ENCODE measurements at regions not wholly inside any gene's neighbourhood (a gene's known extent, or its start where the extent isn't known, plus 50 kb on each side); places are given as distances from the start of the nearest gene placed in this dataset.

DNA sequence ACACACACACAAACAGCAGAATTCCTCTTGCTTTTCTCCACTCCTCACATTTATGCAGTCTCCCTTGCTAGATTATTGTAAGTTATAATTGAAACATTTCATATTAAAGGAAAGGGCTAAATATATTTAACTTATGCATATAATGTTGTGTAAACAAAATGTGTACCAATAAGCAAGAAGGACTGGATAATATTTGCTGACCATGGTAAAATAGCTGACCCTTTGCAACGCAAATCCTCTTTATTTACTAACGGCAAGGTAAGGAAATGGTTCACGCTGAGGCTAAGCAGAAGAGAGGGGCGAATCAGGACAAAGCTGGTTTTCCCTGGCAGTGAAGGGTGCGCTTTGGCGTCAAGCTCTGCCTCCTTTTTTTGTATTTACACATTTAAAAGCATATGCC is 154.2 kb upstream of the IRX4 start:
- no peak for DNase-seq (ENCODE audit: low spot score)
- in situ Hi-C loops (cut with MboI; ENCODE audit: low pct_unique_long_range_greater_than_20kb, low sequenced_read_pairs, unreplicated experiment), result no loop called here
- TF ChIP-seq CTCF (IDR thresholded peaks at IDR 0.05; ENCODE audit: extremely low read depth, insufficient read depth, missing control alignments), result no peak

DNA sequence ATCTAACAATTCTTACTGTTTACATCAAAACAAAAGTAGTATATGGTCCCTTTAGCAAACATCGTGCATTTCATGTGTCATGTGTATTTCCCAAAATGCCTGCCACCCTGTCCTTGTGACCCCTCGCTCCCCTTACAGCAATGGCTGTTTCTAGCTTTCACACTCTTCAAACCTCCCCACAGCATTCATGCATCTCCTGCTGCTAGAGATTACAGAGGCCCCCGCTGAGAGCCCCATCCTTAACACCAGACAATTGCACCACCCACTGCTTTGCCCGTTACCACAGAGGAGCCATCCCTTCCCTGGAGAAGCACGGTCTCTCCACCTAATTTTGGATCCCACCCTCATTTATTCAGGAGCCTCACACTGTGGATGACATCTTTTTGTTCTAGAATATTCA is 149.7 kb upstream of the IRX4 start:
- no peak for TF ChIP-seq CTCF (IDR thresholded peaks at IDR 0.05; ENCODE audit: extremely low read depth, insufficient read depth, missing control alignments)
- DNase-seq (ENCODE audit: low spot score), result no peak
- in situ Hi-C loops (cut with MboI; ENCODE audit: low pct_unique_long_range_greater_than_20kb, low sequenced_read_pairs, unreplicated experiment), result no loop called here

- DNase-seq (ENCODE audit: low spot score), result no peak
- in situ Hi-C loops (cut with MboI; ENCODE audit: low pct_unique_long_range_greater_than_20kb, low sequenced_read_pairs, unreplicated experiment), result no loop called here
- no peak for TF ChIP-seq CTCF (IDR thresholded peaks at IDR 0.05; ENCODE audit: extremely low read depth, insufficient read depth, missing control alignments)
These were observed 148.9 kb upstream of the IRX4 start for GRCh38 chr5:2031581-2031980.

GRCh38 chr5:2030131-2030530 is 147.4 kb upstream of the IRX4 start:
- DNase-seq (ENCODE audit: low spot score), result no peak
- no peak for TF ChIP-seq CTCF (IDR thresholded peaks at IDR 0.05; ENCODE audit: extremely low read depth, insufficient read depth, missing control alignments)
- in situ Hi-C loops (cut with MboI; ENCODE audit: low pct_unique_long_range_greater_than_20kb, low sequenced_read_pairs, unreplicated experiment), result no loop called here

DNA sequence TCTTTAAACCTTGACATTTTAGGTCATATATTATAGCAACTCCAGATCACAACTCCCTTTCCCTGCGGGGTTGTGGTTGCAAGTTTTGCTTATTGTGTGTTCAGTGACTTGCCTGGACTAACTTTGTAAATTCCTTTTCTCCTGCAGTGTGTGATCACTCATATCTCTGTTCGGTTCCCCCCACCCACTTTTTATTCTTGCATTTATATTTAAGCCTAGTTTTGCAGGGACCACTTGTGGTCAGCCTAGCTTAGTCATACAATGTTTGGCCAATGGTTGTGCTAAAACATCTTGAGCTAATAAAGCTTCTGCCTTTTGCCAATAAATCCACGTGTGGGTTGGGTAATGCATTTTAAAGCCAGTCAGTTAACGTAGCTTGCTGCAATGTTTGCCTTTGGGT is 146.5 kb upstream of the IRX4 start:
- in situ Hi-C loops (cut with MboI; ENCODE audit: low pct_unique_long_range_greater_than_20kb, low sequenced_read_pairs, unreplicated experiment), result no loop called here
- no peak for DNase-seq (ENCODE audit: low spot score)
- no peak for TF ChIP-seq CTCF (IDR thresholded peaks at IDR 0.05; ENCODE audit: extremely low read depth, insufficient read depth, missing control alignments)

GRCh38 chr5:2027790-2028189 is 145.1 kb upstream of the IRX4 start:
- in situ Hi-C loops (cut with MboI; ENCODE audit: low pct_unique_long_range_greater_than_20kb, low sequenced_read_pairs, unreplicated experiment), result no loop called here
- TF ChIP-seq CTCF (IDR thresholded peaks at IDR 0.05; ENCODE audit: extremely low read depth, insufficient read depth, missing control alignments), result no peak
- no peak for DNase-seq (ENCODE audit: low spot score)

Data from GM13977 (cell line).